Neutrophil (primary cell): ENCODE measurements at regions not wholly inside any gene's neighbourhood (a gene's known extent, or its start where the extent isn't known, plus 50 kb on each side); places are given as distances from the start of the nearest gene placed in this dataset.
"Not testable (repeated sequence)": the region's sequence is repeated elsewhere in the genome, so short reads cannot be mapped to it uniquely, and the experiment has no call there.

ENCODE experiments used
- H3K27ac ChIP-seq: fragments of 200-600 bp; sonication (generic); 2 replicates; pipeline ENCODE4 v1.5.1; 2016; ENCODE audit warnings: mild to moderate bottlenecking, moderate library complexity
- H3K27me3 ChIP-seq: fragments of 200-600 bp; sonication (generic); 2 replicates; pipeline ENCODE4 v1.6.0; 2016; ENCODE audit warnings: mild to moderate bottlenecking
- H3K36me3 ChIP-seq: fragments of 200-600 bp; sonication (generic); 2 replicates; pipeline ENCODE4 v1.5.1; 2017
- H3K4me1 ChIP-seq, 2 experiments: fragments of 200-600 bp in 1 of 2; sonication (generic) in 1 of 2; 1 replicate in 1 of 2; 2 replicates in 1 of 2; pipeline versions ENCODE4 v1.5.1 to v1.6.1; 2013 to 2016; ENCODE audit warnings: low read depth in 1 of 2, low read length in 1 of 2, mild to moderate bottlenecking in 1 of 2, moderate library complexity in 1 of 2; ENCODE audit not compliant: control insufficient read depth in 1 of 2, insufficient read depth in 1 of 2
- H3K4me3 ChIP-seq, 2 experiments: fragments of 200-600 bp in 1 of 2; sonication (generic) in 1 of 2; 1 replicate in 1 of 2; 2 replicates in 1 of 2; pipeline ENCODE4 v1.5.1; 2013 to 2016; ENCODE audit warnings: low read depth in 1 of 2, low read length in 1 of 2, mild to moderate bottlenecking in 1 of 2, moderate library complexity in 1 of 2
- H3K9me3 ChIP-seq: fragments of 200-600 bp; sonication (generic); 2 replicates; pipeline ENCODE4 v1.5.1; 2016
- CTCF ChIP-seq: fragments of 200-600 bp; sonication (generic); IDR thresholded peaks from 2 replicates; pipeline ENCODE4 v1.5.1; 2016; ENCODE audit warnings: antibody characterized with exemption

GRCh38 chr14:22106700-22107697 lies 433.4 kb upstream of the OR4E1 start:
- no peak for TF ChIP-seq CTCF
- H3K4me1 ChIP-seq = no peaks in the 10 kb centered on the region
- no peaks in the 10 kb centered on the region for H3K9me3 ChIP-seq
- H3K27ac ChIP-seq = no peak overlapping the region
- H3K4me3 ChIP-seq = no peak overlapping the region
- H3K36me3 ChIP-seq = no peaks in the 10 kb centered on the region
- peaks cover 5% of the 10 kb centered on the region for H3K27me3 ChIP-seq

- Histone ChIP-seq H3K9me3 (no peaks in the 10 kb centered on the region), H3K4me3 (no peak overlapping the region), H3K27me3 (peaks cover 5% of the 10 kb centered on the region), H3K4me1 (no peaks in the 10 kb centered on the region), H3K27ac (no peak overlapping the region), H3K36me3 (no peaks in the 10 kb centered on the region)
- TF ChIP-seq CTCF = no peak
Measured at GRCh38 chr14:22105624-22106006, 432.0 kb upstream of the OR4E1 start.

GRCh38 chr14:22105006-22105623 lies 431.5 kb upstream of the OR4E1 start:
- Histone ChIP-seq H3K27me3 (peaks cover 5% of the 10 kb centered on the region), H3K4me1 (no peaks in the 10 kb centered on the region), H3K36me3 (no peaks in the 10 kb centered on the region), H3K27ac (no peak overlapping the region), H3K4me3 (no peak overlapping the region), H3K9me3 (no peaks in the 10 kb centered on the region)
- no peak for TF ChIP-seq CTCF

GRCh38 chr14:22100764-22101120 lies 427.1 kb upstream of the OR4E1 start:
- not testable (repeated sequence) for H3K9me3 ChIP-seq, H3K4me3 ChIP-seq, H3K4me1 ChIP-seq, H3K27ac ChIP-seq, H3K36me3 ChIP-seq
- peaks cover 17% of the 10 kb centered on the region for H3K27me3 ChIP-seq

- Histone ChIP-seq H3K27me3 (peaks cover 16% of the 10 kb centered on the region), H3K9me3 (no peaks in the 10 kb centered on the region), H3K36me3 (no peaks in the 10 kb centered on the region), H3K4me3 (no peak overlapping the region), H3K4me1 (no peaks in the 10 kb centered on the region), H3K27ac (no peak overlapping the region)
- TF ChIP-seq CTCF = no peak
Measured at GRCh38 chr14:22099942-22100763, 426.5 kb upstream of the OR4E1 start.
